Sigmoid colon (tissue), 4 donors: ENCODE measurements at regions not wholly inside any gene's neighbourhood (a gene's known extent, or its start where the extent isn't known, plus 50 kb on each side); places are given as distances from the start of the nearest gene placed in this dataset.

Source experiments
- CTCF ChIP-seq, 4 experiments: fragments of 450-650 bp in 3 of 4; fragments of 200-600 bp in 1 of 4; IDR thresholded peaks; one replicate each; pipeline ENCODE4 v1.5.1; 2016 to 2019; ENCODE audit warnings: antibody characterized with exemption in 4 of 4, mild to moderate bottlenecking in 3 of 4, moderate library complexity in 2 of 4
- EP300 ChIP-seq, 4 donors: sonication (generic); formaldehyde crosslinking; IDR thresholded peaks; one replicate each; pipeline ENCODE4 v1.6.1; 2017; ENCODE audit warnings: antibody characterized with exemption in 4 of 4
- POLR2A ChIP-seq, 2 donors: fragments of 450-650 bp; IDR thresholded peaks; one replicate each; pipeline ENCODE4 v1.6.1; 2016; ENCODE audit warnings: antibody characterized with exemption in 2 of 2, mild to moderate bottlenecking in 2 of 2, moderate library complexity in 2 of 2
- POLR2AphosphoS5 ChIP-seq, 4 donors: sonication (generic); formaldehyde crosslinking; IDR thresholded peaks; one replicate each; pipeline ENCODE4 v1.6.1; 2017; ENCODE audit warnings: antibody characterized with exemption in 4 of 4

- TF ChIP-seq CTCF (IDR thresholded peaks at IDR 0.05) (no peak), POLR2A (IDR thresholded peaks at IDR 0.05) (no peak), POLR2AphosphoS5 (IDR thresholded peaks at IDR 0.05) (no peak), EP300 (IDR thresholded peaks at IDR 0.05) (no peak)
These were observed 90.3 kb upstream of the PARD3 start for GRCh38 chr10:34905200-34905927.
